ENCODE measurements at regions not wholly inside any gene's neighbourhood (a gene's known extent, or its start where the extent isn't known, plus 50 kb on each side); places are given as distances from the start of the nearest gene placed in this dataset.
A peak's percentile ranks its signal among the peaks of the same experiment; 100 is the strongest.
"Not testable (repeated sequence)": the region's sequence is repeated elsewhere in the genome, so short reads cannot be mapped to it uniquely, and the experiment has no call there.

- DNase-seq (ENCODE audit: low read depth, low spot score): no peak
Observed at GRCh38 chr1:188719735-188720134, 1757.9 kb downstream of the BRINP3 start.

GRCh38 chr1:188723332-188724020, 1754.2 kb downstream of the BRINP3 start:
- no peak for DNase-seq (ENCODE audit: low read depth, low spot score)
- H3K4me3 ChIP-seq (ENCODE audit: low read length): no peak overlapping the region

More at GRCh38 chr1:188719735-188720134, 1757.9 kb downstream of the BRINP3 start:
- no peak overlapping the region for H3K4me3 ChIP-seq (ENCODE audit: low read length)

DNA sequence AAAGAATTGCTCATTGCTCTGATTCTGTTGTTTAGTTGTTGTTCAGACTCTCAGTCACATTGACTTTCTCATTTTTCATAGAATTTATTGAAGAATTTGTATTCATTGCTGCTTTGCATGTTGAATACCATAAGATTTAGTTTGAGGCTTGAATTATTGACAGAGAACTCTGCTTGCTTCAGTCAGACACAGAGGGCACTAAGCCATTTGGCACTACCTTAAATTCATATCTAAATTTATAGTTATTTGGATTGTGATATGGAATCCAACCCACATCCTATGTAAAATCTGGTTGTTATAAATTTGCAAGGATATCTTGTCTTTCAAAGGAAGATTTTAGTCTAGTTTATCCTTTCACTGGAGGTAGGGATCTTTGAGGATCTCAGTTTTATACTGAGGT, 1748.6 kb downstream of the BRINP3 start:
- no peak for DNase-seq (ENCODE audit: low read depth, low spot score)
- no peak overlapping the region for H3K4me3 ChIP-seq (ENCODE audit: low read length)

DNA sequence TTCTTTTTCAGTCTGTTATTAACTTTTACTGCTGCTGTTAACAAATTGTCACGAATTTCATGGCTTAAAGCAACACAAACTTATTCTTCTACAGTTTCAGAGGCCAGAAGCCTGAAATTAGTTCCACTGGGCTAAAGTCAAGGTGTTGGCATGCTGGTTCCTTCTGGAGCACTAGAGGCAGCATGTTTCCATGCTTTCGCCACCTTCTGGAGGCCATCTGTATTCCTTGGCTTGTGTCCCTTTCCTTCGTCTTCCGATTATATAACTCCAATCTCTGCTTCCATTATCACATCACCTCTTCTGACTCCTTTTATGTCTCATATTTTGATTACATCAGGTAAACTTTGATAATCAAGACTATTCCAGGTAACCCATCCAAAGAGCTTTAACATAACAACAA, 1742.1 kb downstream of the BRINP3 start:
- no peak for DNase-seq (ENCODE audit: low read depth, low spot score)
- no peak overlapping the region for H3K4me3 ChIP-seq (ENCODE audit: low read length)

- H3K4me3 ChIP-seq (ENCODE audit: low read length): not testable (repeated sequence)
Observed at GRCh38 chr1:188749275-188749674, 1728.4 kb downstream of the BRINP3 start.

DNA sequence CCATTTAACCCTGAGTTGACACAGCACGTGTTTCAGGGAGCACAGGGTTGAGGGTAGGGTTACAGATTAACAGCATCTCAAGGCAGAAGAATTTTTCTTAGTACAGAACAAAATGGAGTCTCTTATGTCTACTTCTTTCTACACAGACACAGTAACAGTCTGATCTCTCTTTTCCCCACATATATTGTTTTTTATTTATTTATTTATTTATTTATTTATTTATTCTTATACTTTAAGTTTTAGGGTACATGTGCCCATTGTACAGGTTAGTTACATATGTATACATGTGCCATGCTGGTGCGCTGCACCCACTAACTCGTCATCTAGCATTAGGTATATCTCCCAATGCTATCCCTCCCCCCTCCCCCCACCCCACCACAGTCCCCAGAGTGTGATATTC, 1725.6 kb downstream of the BRINP3 start:
- DNase-seq (ENCODE audit: low read depth, low spot score); H3K4me3 ChIP-seq (ENCODE audit: low read length): not testable (repeated sequence)

More at GRCh38 chr1:188749275-188749674, 1728.4 kb downstream of the BRINP3 start:
- DNase-seq (ENCODE audit: low read depth, low spot score): not testable (repeated sequence)

- not testable (repeated sequence) for H3K4me3 ChIP-seq (ENCODE audit: low read length); DNase-seq (ENCODE audit: low read depth, low spot score)
Observed at GRCh38 chr1:188757747-188758146, 1719.9 kb downstream of the BRINP3 start.

- no peak for DNase-seq (ENCODE audit: low read depth, low spot score)
- no peak overlapping the region for H3K4me3 ChIP-seq (ENCODE audit: low read length)
Observed at GRCh38 chr1:188761226-188761625, 1716.4 kb downstream of the BRINP3 start.

DNA sequence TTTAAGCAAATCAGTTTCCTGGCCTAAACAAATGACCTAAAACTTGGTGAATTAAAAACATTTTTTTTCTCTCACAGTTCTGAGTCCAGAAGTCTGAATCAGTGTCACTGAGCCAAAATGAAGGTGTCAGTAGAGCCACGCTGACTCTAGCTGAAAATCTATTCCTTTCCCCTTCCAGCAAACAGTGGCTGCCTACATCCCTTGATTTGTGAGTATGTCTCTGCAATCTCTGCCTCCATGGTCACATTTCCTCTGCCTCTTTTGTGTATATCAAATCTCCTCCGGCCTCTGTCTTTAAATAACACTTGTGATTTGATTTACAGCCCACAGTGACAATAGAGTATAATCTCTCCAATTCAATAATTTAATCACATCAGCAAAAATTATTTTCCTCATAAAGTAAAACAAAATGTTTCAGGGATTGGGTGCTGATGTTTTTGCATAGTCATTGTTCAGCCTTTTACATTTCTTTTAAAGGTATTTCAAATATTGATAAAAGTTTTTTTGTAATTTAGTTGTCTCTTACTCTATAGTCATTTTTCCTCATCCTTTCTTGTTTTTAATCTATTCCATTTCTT, 1715.4 kb downstream of the BRINP3 start:
- no peak for DNase-seq (ENCODE audit: low read depth, low spot score)
- no peak overlapping the region for H3K4me3 ChIP-seq (ENCODE audit: low read length)

DNA sequence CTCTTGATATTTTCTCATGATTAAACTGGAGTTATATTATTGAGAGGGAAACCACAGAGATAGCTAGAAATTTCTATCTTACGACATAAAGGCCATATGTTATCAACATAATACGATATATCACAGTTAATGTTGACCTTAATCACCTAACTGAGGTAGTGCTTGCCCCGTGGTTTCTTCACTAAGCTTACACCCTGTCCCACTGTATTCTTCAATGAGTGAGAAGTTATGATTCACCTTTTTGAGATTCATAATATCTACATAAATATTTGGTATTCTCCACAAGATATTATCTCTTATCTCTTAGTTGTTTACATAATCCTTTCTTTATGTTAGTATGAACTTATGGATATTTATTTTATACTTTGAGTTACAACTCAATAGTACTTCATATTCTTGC, 1714.1 kb downstream of the BRINP3 start:
- no peak for DNase-seq (ENCODE audit: low read depth, low spot score)
- no peak overlapping the region for H3K4me3 ChIP-seq (ENCODE audit: low read length)

DNA sequence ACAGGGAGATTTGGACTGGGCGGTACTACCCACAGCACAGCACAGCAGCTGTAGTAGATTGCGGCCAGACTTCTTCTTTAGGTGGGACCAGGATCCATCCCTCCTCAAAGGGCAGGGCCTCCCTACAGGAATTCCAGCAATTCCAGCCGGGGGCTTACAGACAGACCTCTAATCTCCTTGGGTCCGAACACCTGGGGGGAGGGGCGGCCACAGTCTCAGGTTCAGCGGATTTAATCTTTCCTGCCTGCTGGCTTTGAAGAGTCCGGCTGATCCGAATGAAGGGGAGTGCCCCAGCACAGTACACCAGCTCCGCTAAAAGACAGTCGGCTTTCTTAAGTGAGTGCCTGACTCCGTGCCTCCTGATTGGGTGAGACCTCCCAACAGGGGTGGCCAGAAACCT, 1708.5 kb downstream of the BRINP3 start:
- no peak overlapping the region for H3K4me3 ChIP-seq (ENCODE audit: low read length)
- no peak for DNase-seq (ENCODE audit: low read depth, low spot score)

DNA sequence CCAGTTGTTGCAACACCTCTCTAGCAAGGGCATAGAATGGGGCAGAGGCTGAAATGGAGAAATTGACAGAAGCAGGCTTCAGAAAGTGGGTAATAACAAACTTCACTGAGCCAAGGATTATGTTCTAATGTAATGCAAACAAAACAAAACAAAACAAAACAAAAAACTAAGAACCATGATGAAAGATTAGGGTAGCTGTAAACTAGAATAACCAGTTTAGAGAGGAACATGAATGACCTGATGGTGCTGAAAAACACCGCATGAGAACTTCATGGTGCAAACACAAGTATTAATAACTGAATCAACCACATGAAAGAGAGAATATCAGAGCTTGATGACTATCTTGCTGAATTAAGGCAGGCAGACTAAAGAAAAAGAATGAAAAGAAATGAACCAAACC, 1707.7 kb downstream of the BRINP3 start:
- no peak overlapping the region for H3K4me3 ChIP-seq (ENCODE audit: low read length)
- no peak for DNase-seq (ENCODE audit: low read depth, low spot score)

- H3K4me3 ChIP-seq (ENCODE audit: low read length): no peak overlapping the region
- DNase-seq (ENCODE audit: low read depth, low spot score): no peak
Observed at GRCh38 chr1:188778578-188778977, 1699.1 kb downstream of the BRINP3 start.

GRCh38 chr1:188782220-188782841, 1695.3 kb downstream of the BRINP3 start:
- no peak overlapping the region for H3K4me3 ChIP-seq (ENCODE audit: low read length)
- peak; percentile 44 for DNase-seq (ENCODE audit: low read depth, low spot score)

GRCh38 chr1:188794969-188795368, 1682.7 kb downstream of the BRINP3 start:
- H3K4me3 ChIP-seq (ENCODE audit: low read length): no peak overlapping the region
- no peak for DNase-seq (ENCODE audit: low read depth, low spot score)

DNA sequence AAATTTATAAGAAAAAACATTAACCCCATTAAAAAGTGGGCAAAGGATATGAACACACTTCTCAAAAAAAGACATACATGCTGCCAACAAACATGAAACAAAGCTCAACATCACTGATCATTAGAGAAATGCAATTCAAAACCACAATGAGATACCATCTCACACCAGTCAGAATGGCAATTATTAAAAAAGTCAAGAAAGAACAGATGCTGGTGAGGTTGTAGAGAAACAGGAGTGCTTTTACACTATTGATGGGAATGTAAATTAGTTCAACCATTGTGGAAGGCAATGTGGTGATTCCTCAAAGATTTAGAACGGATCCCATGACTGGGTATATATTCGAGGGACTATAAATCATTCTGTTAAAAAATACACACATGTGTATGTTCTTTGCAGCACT, 1665.5 kb downstream of the BRINP3 start:
- not testable (repeated sequence) for DNase-seq (ENCODE audit: low read depth, low spot score); H3K4me3 ChIP-seq (ENCODE audit: low read length)

DNA sequence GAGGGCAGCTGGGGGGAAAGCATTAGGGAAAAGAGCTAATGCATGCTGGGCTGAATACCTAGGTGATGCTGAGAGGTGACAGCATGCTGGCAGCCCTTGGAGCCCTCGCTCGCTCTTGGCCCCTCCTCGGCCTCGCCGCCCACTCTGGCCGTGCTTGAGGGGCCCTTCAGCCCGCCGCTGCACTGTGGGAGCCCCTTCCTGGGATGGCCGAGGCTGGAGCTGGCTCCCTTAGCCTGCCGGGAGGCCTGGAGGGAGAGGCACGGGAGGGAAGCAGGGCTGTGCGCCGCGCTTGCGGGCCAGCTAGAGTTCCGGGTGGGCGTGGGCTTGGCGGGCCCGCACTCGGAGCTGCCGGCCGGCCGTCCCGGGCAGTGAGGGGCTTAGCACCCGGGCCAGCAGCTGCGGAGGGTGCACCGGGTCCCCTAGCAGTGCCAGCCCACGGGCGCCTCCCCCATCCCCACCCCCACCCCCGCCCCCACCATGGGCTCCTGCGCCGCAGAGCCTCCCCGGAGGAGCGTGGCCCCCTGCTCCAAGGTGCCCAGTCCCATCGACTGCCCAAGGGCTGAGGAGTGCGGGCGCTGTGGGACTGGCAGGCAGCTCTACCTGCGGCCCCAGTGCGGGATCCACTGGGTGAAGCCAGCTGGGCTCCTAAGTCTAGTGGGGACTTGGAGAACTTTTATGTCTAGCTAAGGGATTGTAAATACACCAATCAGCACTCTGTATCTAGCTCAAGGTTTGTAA, 1664.7 kb downstream of the BRINP3 start:
- not testable (repeated sequence) for DNase-seq (ENCODE audit: low read depth, low spot score); H3K4me3 ChIP-seq (ENCODE audit: low read length)

- H3K4me3 ChIP-seq (ENCODE audit: low read length): no peak overlapping the region
- DNase-seq (ENCODE audit: low read depth, low spot score): no peak
Observed at GRCh38 chr1:188817814-188818213, 1659.8 kb downstream of the BRINP3 start.

- H3K4me3 ChIP-seq (ENCODE audit: low read length): no peak overlapping the region
- DNase-seq (ENCODE audit: low read depth, low spot score): no peak
Observed at GRCh38 chr1:188822248-188822647, 1655.4 kb downstream of the BRINP3 start.

DNA sequence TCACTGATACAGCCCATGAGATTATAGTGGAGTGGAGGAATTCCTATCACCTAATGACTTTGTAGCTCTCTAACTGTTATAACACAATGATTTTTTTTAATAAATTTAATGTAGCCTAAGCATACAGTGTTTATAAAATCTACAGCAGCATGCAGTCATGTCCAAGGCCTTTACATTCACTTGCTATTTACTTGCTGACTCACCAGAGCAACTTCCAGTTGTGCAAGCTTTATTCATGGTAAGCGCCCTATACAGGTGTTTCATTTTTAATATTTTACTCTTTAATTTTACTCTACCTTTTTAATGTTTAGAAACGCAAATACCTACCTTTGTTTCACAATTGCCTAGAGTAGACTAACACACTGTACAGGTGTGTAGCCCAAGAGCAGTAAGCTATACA, 1652.2 kb downstream of the BRINP3 start:
- H3K4me3 ChIP-seq (ENCODE audit: low read length): no peak overlapping the region
- DNase-seq (ENCODE audit: low read depth, low spot score): no peak
